ENCODE measurements at regions not wholly inside any gene's neighbourhood (a gene's known extent, or its start where the extent isn't known, plus 50 kb on each side); places are given as distances from the start of the nearest gene placed in this dataset.

- ChIA-PET CTCF (no interaction called here), POLR2A (no interaction called here)
- Mint-ChIP-seq H3K36me3 (peaks cover 100% of the 10 kb centered on the region), H3K9me3 (peaks cover 26 to 81% (median 79%) of the 10 kb centered on the region in 3 donors), H3K4me3 (peak overlapping the region in 1 of 3 donors; percentile 19), H3K4me1 (peaks cover 0 to 5% (median 0%) of the 10 kb centered on the region in 3 donors), H3K27ac (no peak overlapping the region), H3K27me3 (no peaks in the 10 kb centered on the region)
- Histone ChIP-seq H3K27me3 (replicated peaks in 1 of 2; ENCODE audit: control insufficient read depth in 2 of 2, extremely low read depth in 1 of 2, insufficient read depth in 2 of 2, low read length in 1 of 2) (peaks cover 0 to 3% of the 10 kb centered on the region in 2 experiments), H3K36me3 (ENCODE audit: control insufficient read depth in 2 of 2, extremely low read depth in 1 of 2, insufficient read depth in 1 of 2, low read length in 1 of 2) (peaks cover 4 to 69% of the 10 kb centered on the region in 2 donors), H3K4me3 (ENCODE audit: control insufficient read depth in 1 of 2, extremely low read depth in 1 of 2, low read length in 1 of 2) (peak overlapping the region in 1 of 2 donors; percentile 52), H3K27ac (ENCODE audit: low read length) (no peak overlapping the region), H3K4me1 (ENCODE audit: control insufficient read depth in 1 of 2, extremely low read depth in 1 of 2, insufficient read depth in 2 of 2, low read length in 2 of 2) (no peaks in the 10 kb centered on the region), H3K9me3 (peaks cover under 1% of the 10 kb centered on the region)
- ATAC-seq (replicated peaks in 1 of 4): no peak
- DNase-seq: peak in 2 of 35 experiments; percentile 3 to 15
- WGBS (ENCODE audit: insufficient coverage): 91% methylated on average over 6 of the region's 8 CpGs
These were observed 105.7 kb downstream of the SNRPN start for GRCh38 chr15:25060472-25060803.

DNA sequence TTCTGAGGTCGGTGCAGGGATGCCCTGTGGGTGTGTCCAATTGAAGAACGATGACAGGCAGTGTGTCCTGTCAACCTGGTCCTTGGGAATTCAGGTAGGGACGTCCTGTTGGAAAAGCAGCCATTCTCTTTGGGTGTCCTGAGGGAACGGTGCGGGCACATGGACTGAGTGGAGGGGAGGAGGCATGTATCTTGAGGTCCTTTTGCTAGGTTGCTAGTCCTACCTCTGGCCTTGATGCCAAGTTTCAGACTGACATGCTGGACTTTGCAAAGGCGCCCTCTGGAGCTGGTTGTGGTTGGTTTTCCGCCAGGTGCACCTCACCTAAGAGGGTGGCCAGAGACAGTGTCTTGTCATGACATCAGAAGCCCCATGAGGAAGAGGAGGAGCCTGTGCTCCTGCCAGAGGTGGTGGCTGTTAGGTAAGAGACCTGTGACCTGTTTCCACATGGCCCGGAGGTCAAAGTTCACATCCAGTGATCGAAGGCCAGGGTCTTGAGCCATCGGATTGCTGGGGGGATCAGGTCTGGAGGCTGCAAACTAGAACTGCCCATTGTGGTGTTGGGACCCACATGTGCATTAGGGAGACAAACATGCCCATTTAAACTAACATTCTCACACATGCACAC, 106.3 kb downstream of the SNRPN start:
- ATAC-seq (replicated peaks in 1 of 4) (no peak), DNase-seq (peak in 2 of 35 experiments; percentile 6 to 23)
- peaks cover 100% of the 10 kb centered on the region for H3K36me3 Mint-ChIP-seq
- ChIA-PET CTCF (no interaction called here), POLR2A (no interaction called here)
- 87% methylated on average over 10 of the region's 10 CpGs for WGBS (ENCODE audit: insufficient coverage)
- H3K27me3 ChIP-seq (replicated peaks in 1 of 2; ENCODE audit: control insufficient read depth in 2 of 2, extremely low read depth in 1 of 2, insufficient read depth in 2 of 2, low read length in 1 of 2): peaks cover 0 to 3% of the 10 kb centered on the region in 2 experiments
- H3K27ac ChIP-seq (ENCODE audit: low read length): no peak overlapping the region
- H3K4me1 ChIP-seq (ENCODE audit: control insufficient read depth in 1 of 2, extremely low read depth in 1 of 2, insufficient read depth in 2 of 2, low read length in 2 of 2): no peaks in the 10 kb centered on the region
- no peak overlapping the region for H3K27ac Mint-ChIP-seq
- peak overlapping the region in 1 of 2 donors; percentile 12 for H3K4me3 ChIP-seq (ENCODE audit: control insufficient read depth in 1 of 2, extremely low read depth in 1 of 2, low read length in 1 of 2)
- H3K4me3 Mint-ChIP-seq: peak overlapping the region in 1 of 3 donors; percentile 19
- no peaks in the 10 kb centered on the region for H3K27me3 Mint-ChIP-seq
- peaks cover 28 to 81% (median 77%) of the 10 kb centered on the region in 3 donors for H3K9me3 Mint-ChIP-seq
- no peaks in the 10 kb centered on the region for H3K9me3 ChIP-seq
- H3K36me3 ChIP-seq (ENCODE audit: control insufficient read depth in 2 of 2, extremely low read depth in 1 of 2, insufficient read depth in 1 of 2, low read length in 1 of 2): peaks cover 4 to 72% of the 10 kb centered on the region in 2 donors
- peaks cover 0 to 5% (median 0%) of the 10 kb centered on the region in 3 donors for H3K4me1 Mint-ChIP-seq

- Mint-ChIP-seq H3K9me3 (peaks cover 31 to 84% (median 81%) of the 10 kb centered on the region in 3 donors), H3K27me3 (no peaks in the 10 kb centered on the region), H3K27ac (no peak overlapping the region), H3K36me3 (peaks cover 100% of the 10 kb centered on the region), H3K4me1 (peaks cover 0 to 5% (median 0%) of the 10 kb centered on the region in 3 donors), H3K4me3 (peak overlapping the region in 1 of 3 donors; percentile 23)
- WGBS (ENCODE audit: insufficient coverage): 92% methylated on average over 22 of the region's 23 CpGs
- ChIA-PET CTCF (no interaction called here), POLR2A (no interaction called here)
- peak overlapping the region in 1 of 2 donors; percentile 40 for H3K4me3 ChIP-seq (ENCODE audit: control insufficient read depth in 1 of 2, extremely low read depth in 1 of 2, low read length in 1 of 2)
- H3K4me1 ChIP-seq (ENCODE audit: control insufficient read depth in 1 of 2, extremely low read depth in 1 of 2, insufficient read depth in 2 of 2, low read length in 2 of 2): no peaks in the 10 kb centered on the region
- DNase-seq (peak in 2 of 35 experiments; percentile 3 to 21), ATAC-seq (replicated peaks in 1 of 4) (no peak)
- H3K27me3 ChIP-seq (replicated peaks in 1 of 2; ENCODE audit: control insufficient read depth in 2 of 2, extremely low read depth in 1 of 2, insufficient read depth in 2 of 2, low read length in 1 of 2): peaks cover 0 to 3% of the 10 kb centered on the region in 2 experiments
- H3K9me3 ChIP-seq: no peaks in the 10 kb centered on the region
- H3K36me3 ChIP-seq (ENCODE audit: control insufficient read depth in 2 of 2, extremely low read depth in 1 of 2, insufficient read depth in 1 of 2, low read length in 1 of 2): peaks cover 4 to 73% of the 10 kb centered on the region in 2 donors
- no peak overlapping the region for H3K27ac ChIP-seq (ENCODE audit: low read length)
These were observed 107.2 kb downstream of the SNRPN start for GRCh38 chr15:25061808-25062550.

GRCh38 chr15:25062551-25063430, 108.0 kb downstream of the SNRPN start:
- CTCF ChIA-PET: no interaction called here
- H3K9me3 Mint-ChIP-seq: peaks cover 28 to 84% (median 80%) of the 10 kb centered on the region in 3 donors

DNA sequence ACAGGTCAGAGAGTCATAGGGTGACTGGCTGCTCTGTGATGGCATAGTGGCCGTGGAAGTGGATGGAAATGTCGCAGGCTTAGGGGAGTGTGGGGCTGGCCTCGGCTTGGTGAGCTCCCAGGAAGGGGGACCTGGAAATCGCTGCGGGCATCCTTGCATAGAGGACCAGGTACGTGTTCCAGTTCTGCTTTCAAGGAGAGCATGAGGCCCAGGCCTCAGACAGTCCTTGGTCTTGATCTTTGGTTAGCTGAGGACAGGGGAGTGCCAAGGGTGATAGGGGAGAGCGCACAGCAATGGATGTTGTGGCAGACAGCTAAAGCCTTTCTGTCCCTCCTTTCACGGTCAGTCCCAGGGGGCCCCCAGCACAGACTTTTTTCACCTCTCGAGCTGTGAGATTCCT, 110.5 kb downstream of the SNRPN start:
- CTCF ChIA-PET: no interaction called here
- Mint-ChIP-seq H3K4me1 (no peaks in the 10 kb centered on the region), H3K36me3 (peaks cover 100% of the 10 kb centered on the region), H3K9me3 (peaks cover 32 to 86% (median 80%) of the 10 kb centered on the region in 3 donors), H3K27me3 (no peaks in the 10 kb centered on the region), H3K4me3 (no peak overlapping the region), H3K27ac (no peak overlapping the region)
- Histone ChIP-seq H3K4me1 (ENCODE audit: control insufficient read depth in 1 of 2, extremely low read depth in 1 of 2, insufficient read depth in 2 of 2, low read length in 2 of 2) (no peaks in the 10 kb centered on the region), H3K36me3 (ENCODE audit: control insufficient read depth in 2 of 2, extremely low read depth in 1 of 2, insufficient read depth in 1 of 2, low read length in 1 of 2) (peaks cover 12 to 75% of the 10 kb centered on the region in 2 donors), H3K4me3 (ENCODE audit: control insufficient read depth in 1 of 2, extremely low read depth in 1 of 2, low read length in 1 of 2) (peak overlapping the region in 1 of 2 donors; percentile 27), H3K27ac (ENCODE audit: low read length) (no peak overlapping the region), H3K9me3 (peaks cover 2% of the 10 kb centered on the region), H3K27me3 (replicated peaks in 1 of 2; ENCODE audit: control insufficient read depth in 2 of 2, extremely low read depth in 1 of 2, insufficient read depth in 2 of 2, low read length in 1 of 2) (peaks cover 0 to 3% of the 10 kb centered on the region in 2 experiments)
- WGBS (ENCODE audit: insufficient coverage): 95% methylated on average over 7 of the region's 9 CpGs
- DNase-seq (no peak), ATAC-seq (replicated peaks in 1 of 4) (no peak)
- POLR2A ChIA-PET: no interaction called here

More at GRCh38 chr15:25062551-25063430, 108.0 kb downstream of the SNRPN start:
- Mint-ChIP-seq H3K4me1 (peaks cover 0 to 5% (median 0%) of the 10 kb centered on the region in 3 donors), H3K27me3 (no peaks in the 10 kb centered on the region), H3K4me3 (peak overlapping the region in 1 of 3 donors; percentile 23), H3K27ac (no peak overlapping the region), H3K36me3 (peaks cover 100% of the 10 kb centered on the region)
- 88% methylated on average over 12 of the region's 13 CpGs for WGBS (ENCODE audit: insufficient coverage)
- Histone ChIP-seq H3K4me1 (ENCODE audit: control insufficient read depth in 1 of 2, extremely low read depth in 1 of 2, insufficient read depth in 2 of 2, low read length in 2 of 2) (no peaks in the 10 kb centered on the region), H3K9me3 (peaks cover 2% of the 10 kb centered on the region), H3K4me3 (ENCODE audit: control insufficient read depth in 1 of 2, extremely low read depth in 1 of 2, low read length in 1 of 2) (peak overlapping the region in 1 of 2 donors; percentile 36), H3K27me3 (replicated peaks in 1 of 2; ENCODE audit: control insufficient read depth in 2 of 2, extremely low read depth in 1 of 2, insufficient read depth in 2 of 2, low read length in 1 of 2) (peaks cover 0 to 3% of the 10 kb centered on the region in 2 experiments), H3K27ac (ENCODE audit: low read length) (no peak overlapping the region), H3K36me3 (ENCODE audit: control insufficient read depth in 2 of 2, extremely low read depth in 1 of 2, insufficient read depth in 1 of 2, low read length in 1 of 2) (peaks cover 4 to 76% of the 10 kb centered on the region in 2 donors)
- POLR2A ChIA-PET: no interaction called here
- DNase-seq: peak in 1 of 35 experiments; percentile 9
- ATAC-seq (replicated peaks in 1 of 4): no peak

DNA sequence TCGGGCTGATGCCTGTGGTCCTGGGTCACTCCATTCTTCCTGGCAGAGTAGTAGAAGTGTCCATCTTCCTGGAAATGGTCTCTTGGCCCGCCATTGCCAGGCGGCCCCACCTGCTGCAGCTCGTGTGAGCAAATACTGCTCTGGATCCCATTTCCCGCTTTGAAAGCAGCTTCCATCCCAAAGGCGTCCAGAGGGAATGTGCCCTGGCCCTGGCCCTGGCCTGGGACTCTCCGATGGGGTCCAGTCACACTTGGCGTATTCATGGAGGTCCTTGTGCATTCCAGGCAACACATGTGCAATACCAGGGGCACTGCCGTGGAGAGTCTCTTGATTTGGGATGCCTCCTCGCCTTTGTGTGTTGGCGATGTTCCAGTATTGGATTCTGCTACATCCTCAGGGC, 111.1 kb downstream of the SNRPN start:
- POLR2A ChIA-PET: no interaction called here
- 87% methylated on average over 11 of the region's 11 CpGs for WGBS (ENCODE audit: insufficient coverage)
- no peaks in the 10 kb centered on the region for H3K27me3 Mint-ChIP-seq

More for the DNA sequence above, 111.1 kb downstream of the SNRPN start:
- H3K27ac ChIP-seq (ENCODE audit: low read length): no peak overlapping the region
- DNase-seq (no peak), ATAC-seq (replicated peaks in 1 of 4) (no peak)
- Mint-ChIP-seq H3K36me3 (peaks cover 100% of the 10 kb centered on the region), H3K9me3 (peaks cover 32 to 86% (median 80%) of the 10 kb centered on the region in 3 donors), H3K4me3 (peak overlapping the region in 1 of 3 donors; percentile 12), H3K27ac (no peak overlapping the region), H3K4me1 (no peaks in the 10 kb centered on the region)
- no peaks in the 10 kb centered on the region for H3K4me1 ChIP-seq (ENCODE audit: control insufficient read depth in 1 of 2, extremely low read depth in 1 of 2, insufficient read depth in 2 of 2, low read length in 2 of 2)
- peak overlapping the region in 1 of 2 donors; percentile 0 for H3K4me3 ChIP-seq (ENCODE audit: control insufficient read depth in 1 of 2, extremely low read depth in 1 of 2, low read length in 1 of 2)
- peaks cover 13 to 77% of the 10 kb centered on the region in 2 donors for H3K36me3 ChIP-seq (ENCODE audit: control insufficient read depth in 2 of 2, extremely low read depth in 1 of 2, insufficient read depth in 1 of 2, low read length in 1 of 2)
- CTCF ChIA-PET: no interaction called here
- H3K27me3 ChIP-seq (replicated peaks in 1 of 2; ENCODE audit: control insufficient read depth in 2 of 2, extremely low read depth in 1 of 2, insufficient read depth in 2 of 2, low read length in 1 of 2): peaks cover 0 to 3% of the 10 kb centered on the region in 2 experiments
- peaks cover 2% of the 10 kb centered on the region for H3K9me3 ChIP-seq

Data from T-cell (primary cell).